ENCODE measurements at regions not wholly inside any gene's neighbourhood (a gene's known extent, or its start where the extent isn't known, plus 50 kb on each side); places are given as distances from the start of the nearest gene placed in this dataset.

- TF ChIP-seq CTCF (conservative IDR thresholded peaks at IDR 0.05; ENCODE audit: low read length) (no peak), EZH2phosphoT487 (IDR thresholded peaks at IDR 0.05; ENCODE audit: borderline replicate concordance) (no peak)
These were observed 105.5 kb upstream of the WAC start for GRCh38 chr10:28427376-28427775.

Measured in Loucy (cell line).